ENCODE measurements at regions not wholly inside any gene's neighbourhood (a gene's known extent, or its start where the extent isn't known, plus 50 kb on each side); places are given as distances from the start of the nearest gene placed in this dataset.

DNA sequence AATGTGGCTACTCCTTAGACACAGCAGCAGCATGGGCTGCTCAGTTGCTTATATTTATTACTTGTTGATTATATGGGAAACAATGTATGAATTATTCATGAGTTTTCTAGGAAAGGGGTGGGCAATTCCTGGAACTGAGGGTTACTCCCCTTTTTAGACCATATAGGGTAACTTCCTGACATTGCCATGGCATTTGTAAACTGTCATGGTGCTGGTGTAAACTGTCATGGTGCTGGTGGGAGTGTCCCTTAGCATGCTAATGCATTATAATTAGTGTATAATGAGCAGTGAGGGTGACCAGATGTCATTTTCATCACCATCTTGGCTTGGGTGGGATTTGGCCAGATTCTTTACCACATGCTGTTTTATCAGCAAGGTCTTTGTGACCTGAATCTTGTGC, 734.6 kb upstream of the PTPRD start:
- Histone ChIP-seq H3K4me1 (no peaks in the 10 kb centered on the region), H3K36me3 (no peaks in the 10 kb centered on the region), H3K27me3 (no peaks in the 10 kb centered on the region), H3K9me3 (no peaks in the 10 kb centered on the region), H3K27ac (no peak overlapping the region), H3K4me3 (no peak overlapping the region)
- no peak for TF ChIP-seq POLR2A (IDR thresholded peaks at IDR 0.05)
- no peak for TF ChIP-seq POLR2AphosphoS5 (IDR thresholded peaks at IDR 0.05)
- TF ChIP-seq EP300 (IDR thresholded peaks at IDR 0.05; ENCODE audit: low read depth), result no peak
- no peak for TF ChIP-seq CTCF (IDR thresholded peaks at IDR 0.05)
- intact Hi-C loops (cut with DNase I; ENCODE audit: low total_unique reads) (no loop called here), in situ Hi-C loops (cut with MboI; ENCODE audit: low pct_ligation_motif_present in 1 of 4, low pct_unique_long_range_greater_than_20kb in 1 of 4, low sequenced_read_pairs in 3 of 4) (no loop called here)
- no peak for DNase-seq

GRCh38 chr9:11348366-11348765, 735.6 kb upstream of the PTPRD start:
- no peak for TF ChIP-seq EP300 (IDR thresholded peaks at IDR 0.05; ENCODE audit: low read depth)
- TF ChIP-seq POLR2AphosphoS5 (IDR thresholded peaks at IDR 0.05), result no peak
- TF ChIP-seq POLR2A (IDR thresholded peaks at IDR 0.05), result no peak
- TF ChIP-seq CTCF (IDR thresholded peaks at IDR 0.05), result no peak
- Histone ChIP-seq H3K27me3 (no peaks in the 10 kb centered on the region), H3K4me1 (no peaks in the 10 kb centered on the region), H3K27ac (no peak overlapping the region), H3K9me3 (no peaks in the 10 kb centered on the region), H3K36me3 (no peaks in the 10 kb centered on the region), H3K4me3 (no peak overlapping the region)
- whole genome bisulfite sequencing, 2 donors (ENCODE audit: low coverage in 1 of 2), result 17 to 74% methylated on average over 1 to 5 of the region's 5 CpGs
- intact Hi-C loops (cut with DNase I; ENCODE audit: low total_unique reads) (no loop called here), in situ Hi-C loops (cut with MboI; ENCODE audit: low pct_ligation_motif_present in 1 of 4, low pct_unique_long_range_greater_than_20kb in 1 of 4, low sequenced_read_pairs in 3 of 4) (no loop called here)
- DNase-seq, result no peak

GRCh38 chr9:11349187-11349586, 736.4 kb upstream of the PTPRD start:
- no peak for DNase-seq
- 80% methylated on average over 5 of the region's 5 CpGs; no CpG with 5 or more reads in 1 of the 2 donors for WGBS, 2 donors (ENCODE audit: low coverage in 1 of 2)
- Histone ChIP-seq H3K27me3 (no peaks in the 10 kb centered on the region), H3K4me3 (no peak overlapping the region), H3K4me1 (no peaks in the 10 kb centered on the region), H3K36me3 (no peaks in the 10 kb centered on the region), H3K27ac (no peak overlapping the region), H3K9me3 (no peaks in the 10 kb centered on the region)
- in situ Hi-C loops (cut with MboI; ENCODE audit: low pct_ligation_motif_present in 1 of 4, low pct_unique_long_range_greater_than_20kb in 1 of 4, low sequenced_read_pairs in 3 of 4), result no loop called here
- intact Hi-C loops (cut with DNase I; ENCODE audit: low total_unique reads), result no loop called here
- TF ChIP-seq CTCF (IDR thresholded peaks at IDR 0.05) (no peak), POLR2A (IDR thresholded peaks at IDR 0.05) (no peak)

DNA sequence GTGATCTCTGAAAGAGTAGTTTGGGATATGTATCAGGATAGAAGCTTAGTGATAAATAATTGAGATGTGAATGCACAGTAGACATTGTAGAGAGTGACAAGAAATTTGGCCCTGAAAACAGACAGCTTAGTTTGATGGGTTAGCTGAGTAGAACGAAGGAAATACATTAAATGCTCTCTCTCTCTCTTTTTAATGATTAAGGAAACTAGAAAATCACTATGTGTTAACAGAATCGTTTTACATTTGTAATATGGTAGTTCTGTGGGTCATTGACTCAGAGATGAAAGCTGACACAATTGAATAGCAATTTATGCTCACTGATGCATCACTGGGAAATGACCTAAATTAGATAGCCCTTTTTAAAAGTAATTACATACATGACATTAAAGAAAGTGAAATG, 739.8 kb upstream of the PTPRD start:
- no peak overlapping the region for H3K27ac ChIP-seq
- 47 to 50% methylated on average over 2 of the region's 2 CpGs for WGBS, 2 donors (ENCODE audit: low coverage in 1 of 2)
- TF ChIP-seq CTCF (IDR thresholded peaks at IDR 0.05) (no peak), EP300 (IDR thresholded peaks at IDR 0.05; ENCODE audit: low read depth) (no peak), POLR2AphosphoS5 (IDR thresholded peaks at IDR 0.05) (no peak), POLR2A (IDR thresholded peaks at IDR 0.05) (no peak)
- H3K36me3 ChIP-seq, result no peaks in the 10 kb centered on the region
- intact Hi-C loops (cut with DNase I; ENCODE audit: low total_unique reads), result no loop called here
- H3K9me3 ChIP-seq, result no peaks in the 10 kb centered on the region
- in situ Hi-C loops (cut with MboI; ENCODE audit: low pct_ligation_motif_present in 1 of 4, low pct_unique_long_range_greater_than_20kb in 1 of 4, low sequenced_read_pairs in 3 of 4), result no loop called here
- no peaks in the 10 kb centered on the region for H3K27me3 ChIP-seq
- H3K4me1 ChIP-seq, result no peaks in the 10 kb centered on the region
- no peak for DNase-seq
- H3K4me3 ChIP-seq, result no peak overlapping the region

Measured in transverse colon (tissue), 4 donors.